Activated T-helper 2 cell treated with anti-CD3 and anti-CD28 coated beads, Interferon-gamma antibody, Interleukin-2, Interleukin-4, amounts not matched to agents 10 μg/mL and 5 μg/mL and 100 μg/mL, durations not matched to agents 14 hours and 24 hours and 36 hours (primary cell): ENCODE measurements at regions not wholly inside any gene's neighbourhood (a gene's known extent, or its start where the extent isn't known, plus 50 kb on each side); places are given as distances from the start of the nearest gene placed in this dataset.

Source experiments
- DNase-seq: peaks from one replicate; pipeline ENCODE4 v3.0.0; 2021; ENCODE audit warnings: low spot score
- H3K27ac Mint-ChIP-seq: one replicate; pipeline ENCODE4 v1.8.0; 2021; ENCODE audit warnings: mixed read lengths
- H3K27me3 Mint-ChIP-seq: one replicate; pipeline ENCODE4 v1.8.0; 2021; ENCODE audit warnings: low read depth, mixed read lengths
- H3K36me3 Mint-ChIP-seq: one replicate; pipeline ENCODE4 v1.8.0; 2021; ENCODE audit warnings: low read depth, mixed read lengths
- H3K4me1 Mint-ChIP-seq: one replicate; pipeline ENCODE4 v1.8.0; 2021; ENCODE audit warnings: low read depth, mixed read lengths
- H3K4me3 Mint-ChIP-seq: one replicate; pipeline ENCODE4 v1.8.0; 2021; ENCODE audit warnings: low read depth, mild to moderate bottlenecking, moderate library complexity, mixed read lengths
- H3K9me3 Mint-ChIP-seq: one replicate; pipeline ENCODE4 v1.8.0; 2021; ENCODE audit warnings: mixed read lengths
- intact Hi-C: fragments of 100-400 bp; cut with micrococcal nuclease; formaldehyde crosslinking; loops from one replicate; pipeline ENCODE4 v1.15.1; 2023

GRCh38 chr7:110204527-110204926, 886.4 kb upstream of the LRRN3 start:
- Mint-ChIP-seq H3K27ac (no peak overlapping the region), H3K4me3 (no peak overlapping the region), H3K4me1 (no peaks in the 10 kb centered on the region), H3K27me3 (no peaks in the 10 kb centered on the region), H3K9me3 (no peaks in the 10 kb centered on the region), H3K36me3 (no peaks in the 10 kb centered on the region)
- intact Hi-C loops = no loop called here
- no peak for DNase-seq

- Mint-ChIP-seq H3K36me3 (no peaks in the 10 kb centered on the region), H3K9me3 (no peaks in the 10 kb centered on the region), H3K27ac (no peak overlapping the region), H3K4me1 (no peaks in the 10 kb centered on the region), H3K4me3 (no peak overlapping the region), H3K27me3 (no peaks in the 10 kb centered on the region)
- intact Hi-C loops = no loop called here
- no peak for DNase-seq
These were observed 885.0 kb upstream of the LRRN3 start for GRCh38 chr7:110205899-110206298.

GRCh38 chr7:110209884-110210283, 881.0 kb upstream of the LRRN3 start:
- intact Hi-C loops = no loop called here
- H3K4me3 Mint-ChIP-seq = no peak overlapping the region

GRCh38 chr7:110210941-110211608, 879.9 kb upstream of the LRRN3 start:
- H3K4me1 Mint-ChIP-seq = no peaks in the 10 kb centered on the region
- DNase-seq = no peak
- intact Hi-C loops = no loop called here
- no peaks in the 10 kb centered on the region for H3K36me3 Mint-ChIP-seq
- peaks cover 3% of the 10 kb centered on the region for H3K9me3 Mint-ChIP-seq
- no peak overlapping the region for H3K4me3 Mint-ChIP-seq
- H3K27me3 Mint-ChIP-seq = no peaks in the 10 kb centered on the region
- H3K27ac Mint-ChIP-seq = no peak overlapping the region

More at GRCh38 chr7:110209884-110210283, 881.0 kb upstream of the LRRN3 start:
- H3K9me3 Mint-ChIP-seq = peaks cover 3% of the 10 kb centered on the region
- no peak overlapping the region for H3K27ac Mint-ChIP-seq
- H3K27me3 Mint-ChIP-seq = no peaks in the 10 kb centered on the region
- no peak for DNase-seq
- no peaks in the 10 kb centered on the region for H3K36me3 Mint-ChIP-seq
- H3K4me1 Mint-ChIP-seq = no peaks in the 10 kb centered on the region

GRCh38 chr7:110224643-110225042, 866.3 kb upstream of the LRRN3 start:
- Mint-ChIP-seq H3K36me3 (no peaks in the 10 kb centered on the region), H3K27ac (no peak overlapping the region), H3K4me1 (no peaks in the 10 kb centered on the region), H3K9me3 (no peaks in the 10 kb centered on the region), H3K4me3 (no peak overlapping the region), H3K27me3 (no peaks in the 10 kb centered on the region)
- no peak for DNase-seq
- intact Hi-C loops = no loop called here

GRCh38 chr7:110246118-110246517, 844.8 kb upstream of the LRRN3 start:
- Mint-ChIP-seq H3K27me3 (no peaks in the 10 kb centered on the region), H3K4me1 (no peaks in the 10 kb centered on the region), H3K4me3 (no peak overlapping the region), H3K27ac (no peak overlapping the region), H3K9me3 (no peaks in the 10 kb centered on the region), H3K36me3 (no peaks in the 10 kb centered on the region)
- no peak for DNase-seq
- intact Hi-C loops = no loop called here

GRCh38 chr7:110253093-110253492, 837.8 kb upstream of the LRRN3 start:
- H3K4me3 Mint-ChIP-seq = no peak overlapping the region
- H3K9me3 Mint-ChIP-seq = no peaks in the 10 kb centered on the region
- H3K36me3 Mint-ChIP-seq = no peaks in the 10 kb centered on the region
- intact Hi-C loops = no loop called here
- H3K4me1 Mint-ChIP-seq = no peaks in the 10 kb centered on the region
- no peak overlapping the region for H3K27ac Mint-ChIP-seq
- no peak for DNase-seq
- no peaks in the 10 kb centered on the region for H3K27me3 Mint-ChIP-seq

- no peak overlapping the region for H3K4me3 Mint-ChIP-seq
- no peak overlapping the region for H3K27ac Mint-ChIP-seq
- H3K27me3 Mint-ChIP-seq = no peaks in the 10 kb centered on the region
- no peaks in the 10 kb centered on the region for H3K4me1 Mint-ChIP-seq
- intact Hi-C loops = no loop called here
- H3K9me3 Mint-ChIP-seq = no peaks in the 10 kb centered on the region
- no peaks in the 10 kb centered on the region for H3K36me3 Mint-ChIP-seq
- no peak for DNase-seq
These were observed 833.3 kb upstream of the LRRN3 start for GRCh38 chr7:110257673-110258072.

GRCh38 chr7:110262251-110262650, 828.7 kb upstream of the LRRN3 start:
- Mint-ChIP-seq H3K4me3 (no peak overlapping the region), H3K9me3 (no peaks in the 10 kb centered on the region), H3K4me1 (no peaks in the 10 kb centered on the region), H3K27me3 (no peaks in the 10 kb centered on the region), H3K27ac (no peak overlapping the region), H3K36me3 (no peaks in the 10 kb centered on the region)
- intact Hi-C loops = no loop called here
- DNase-seq = no peak

GRCh38 chr7:110264288-110264687, 826.6 kb upstream of the LRRN3 start:
- intact Hi-C loops = no loop called here
- Mint-ChIP-seq H3K4me1 (no peaks in the 10 kb centered on the region), H3K9me3 (no peaks in the 10 kb centered on the region), H3K27me3 (no peaks in the 10 kb centered on the region), H3K4me3 (no peak overlapping the region), H3K36me3 (no peaks in the 10 kb centered on the region), H3K27ac (no peak overlapping the region)
- no peak for DNase-seq

- Mint-ChIP-seq H3K4me3 (no peak overlapping the region), H3K4me1 (no peaks in the 10 kb centered on the region), H3K27ac (no peak overlapping the region), H3K27me3 (no peaks in the 10 kb centered on the region), H3K9me3 (no peaks in the 10 kb centered on the region), H3K36me3 (no peaks in the 10 kb centered on the region)
- intact Hi-C loops = no loop called here
- DNase-seq = no peak
These were observed 809.6 kb upstream of the LRRN3 start for GRCh38 chr7:110281362-110281761.

GRCh38 chr7:110283056-110283455, 807.9 kb upstream of the LRRN3 start:
- Mint-ChIP-seq H3K4me3 (no peak overlapping the region), H3K27ac (no peak overlapping the region), H3K36me3 (no peaks in the 10 kb centered on the region), H3K27me3 (no peaks in the 10 kb centered on the region), H3K9me3 (no peaks in the 10 kb centered on the region), H3K4me1 (no peaks in the 10 kb centered on the region)
- DNase-seq = no peak
- intact Hi-C loops = no loop called here

GRCh38 chr7:110291430-110291829, 799.5 kb upstream of the LRRN3 start:
- DNase-seq = no peak
- intact Hi-C loops = no loop called here
- no peak overlapping the region for H3K4me3 Mint-ChIP-seq
- H3K9me3 Mint-ChIP-seq = no peaks in the 10 kb centered on the region
- H3K36me3 Mint-ChIP-seq = no peaks in the 10 kb centered on the region
- H3K27me3 Mint-ChIP-seq = no peaks in the 10 kb centered on the region
- no peaks in the 10 kb centered on the region for H3K4me1 Mint-ChIP-seq
- H3K27ac Mint-ChIP-seq = no peak overlapping the region

- intact Hi-C loops = no loop called here
These were observed 794.6 kb upstream of the LRRN3 start for GRCh38 chr7:110296321-110296720.

More at GRCh38 chr7:110296321-110296720, 794.6 kb upstream of the LRRN3 start:
- Mint-ChIP-seq H3K36me3 (no peaks in the 10 kb centered on the region), H3K9me3 (no peaks in the 10 kb centered on the region), H3K4me3 (no peak overlapping the region), H3K27me3 (no peaks in the 10 kb centered on the region), H3K4me1 (no peaks in the 10 kb centered on the region), H3K27ac (no peak overlapping the region)
- DNase-seq = no peak
